Lung (tissue), 11 donors: ENCODE measurements at regions not wholly inside any gene's neighbourhood (a gene's known extent, or its start where the extent isn't known, plus 50 kb on each side); places are given as distances from the start of the nearest gene placed in this dataset.

Source experiments
- ATAC-seq: fragments of 200-7000 bp; cut with Tn5 transposase; one replicate; pipeline ENCODE4 v1.9.1; 2020; ENCODE audit warnings: moderate number of reproducible peaks; ENCODE audit not compliant: insufficient read depth, low FRiP score
- DNase-seq, 3 donors: peaks; one replicate each; pipeline ENCODE4 v3.0.0-alpha.2; 2013 to 2017
- H3K27ac ChIP-seq, 2 donors: one replicate each; pipeline ENCODE4 v1.5.1; 2013; ENCODE audit warnings: mild to moderate bottlenecking in 2 of 2, moderate library complexity in 2 of 2, control low read depth in 1 of 2, inconsistent platforms in 1 of 2, low read depth in 1 of 2, low read length in 1 of 2
- H3K27me3 ChIP-seq, 3 donors: one replicate each; pipeline ENCODE4 v1.5.1; 2013; ENCODE audit warnings: low read length in 2 of 3; ENCODE audit not compliant: control insufficient read depth in 3 of 3, insufficient read depth in 3 of 3
- H3K36me3 ChIP-seq, 4 donors: one replicate each; pipeline ENCODE4 v1.5.1; 2013; ENCODE audit warnings: low read length in 4 of 4, mild to moderate bottlenecking in 1 of 4, moderate library complexity in 1 of 4; ENCODE audit not compliant: control insufficient read depth in 4 of 4, insufficient read depth in 4 of 4
- H3K4me1 ChIP-seq, 5 donors: one replicate each; pipeline ENCODE4 v1.5.1; 2013; ENCODE audit warnings: low read length in 5 of 5, mild to moderate bottlenecking in 2 of 5, moderate library complexity in 1 of 5; ENCODE audit not compliant: control insufficient read depth in 5 of 5, insufficient read depth in 5 of 5
- H3K4me3 ChIP-seq: one replicate; pipeline ENCODE4 v1.5.1; 2013; ENCODE audit warnings: mild to moderate bottlenecking, control low read depth, moderate library complexity
- H3K9ac ChIP-seq, 2 donors: one replicate each; pipeline ENCODE4 v1.5.1; 2013; ENCODE audit warnings: low read length in 2 of 2, control low read depth in 1 of 2; ENCODE audit not compliant: insufficient read depth in 1 of 2
- H3K9me3 ChIP-seq, 4 donors: one replicate each; pipeline ENCODE4 v1.5.1; 2013; ENCODE audit warnings: low read length in 3 of 4, mild to moderate bottlenecking in 1 of 4, moderate library complexity in 1 of 4; ENCODE audit not compliant: control insufficient read depth in 4 of 4, insufficient read depth in 3 of 4
- CTCF ChIP-seq: IDR thresholded peaks from 2 replicates; pipeline ENCODE4 v1.5.1; 2012; ENCODE audit warnings: mild to moderate bottlenecking; ENCODE audit errors: control extremely low read depth, extremely low read depth
- WGBS, 2 donors: extraction: QIAGEN DNeasy Blood & Tissue Kit; methylation state at CpG; one replicate each; pipeline ENCODE4 v1.1.7; 2013; 5-methylcytosine and 5-hydroxymethylcytosine counted together
- donor health status: control.
- donor health status: control.
- donor health status: Bipolar disorder and iron deficiency.
- donor health status: healthy.
- donor health status: DM: yes; HTN: yes; CAD: no.

GRCh38 chr4:142955501-142955900 lies 109.4 kb upstream of the INPP4B start:
- no peak for DNase-seq
- no peak overlapping the region for H3K27ac ChIP-seq
- no peaks in the 10 kb centered on the region for H3K36me3 ChIP-seq
- H3K9ac ChIP-seq = no peak overlapping the region
- peaks cover 0 to 2% (median 0%) of the 10 kb centered on the region in 4 donors for H3K9me3 ChIP-seq
- WGBS, 2 donors = 90 to 97% methylated on average over 2 of the region's 2 CpGs
- H3K4me1 ChIP-seq = peaks cover 0 to 6% (median under 1%) of the 10 kb centered on the region in 5 donors
- no peaks in the 10 kb centered on the region for H3K27me3 ChIP-seq
- no peak for ATAC-seq
- no peak for TF ChIP-seq CTCF
- H3K4me3 ChIP-seq = no peak overlapping the region

GRCh38 chr4:142959173-142959572 lies 113.1 kb upstream of the INPP4B start:
- H3K27me3 ChIP-seq = no peaks in the 10 kb centered on the region
- no peak overlapping the region for H3K4me3 ChIP-seq
- no peaks in the 10 kb centered on the region for H3K36me3 ChIP-seq
- TF ChIP-seq CTCF = no peak
- DNase-seq (peak in 1 of 3 donors; percentile 22), ATAC-seq (no peak)
- H3K27ac ChIP-seq = no peak overlapping the region
- 29 to 48% methylated on average over 1 of the region's 1 CpG for WGBS, 2 donors
- H3K4me1 ChIP-seq = peaks cover 0 to 11% (median 5%) of the 10 kb centered on the region in 5 donors
- no peak overlapping the region for H3K9ac ChIP-seq
- H3K9me3 ChIP-seq = peaks cover 0 to 2% (median 0%) of the 10 kb centered on the region in 4 donors

GRCh38 chr4:142960126-142960525 lies 114.0 kb upstream of the INPP4B start:
- DNase-seq (peak in 2 of 3 donors; percentile 74 to 83), ATAC-seq (no peak)
- 9 to 31% methylated on average over 1 of the region's 1 CpG for WGBS, 2 donors

More at GRCh38 chr4:142960126-142960525, 114.0 kb upstream of the INPP4B start:
- Histone ChIP-seq H3K27me3 (no peaks in the 10 kb centered on the region), H3K9me3 (no peaks in the 10 kb centered on the region), H3K9ac (no peak overlapping the region), H3K4me1 (peaks cover 0 to 11% (median 5%) of the 10 kb centered on the region in 5 donors), H3K27ac (no peak overlapping the region), H3K36me3 (no peaks in the 10 kb centered on the region), H3K4me3 (no peak overlapping the region)
- TF ChIP-seq CTCF = no peak
